ENCODE measurements at regions not wholly inside any gene's neighbourhood (a gene's known extent, or its start where the extent isn't known, plus 50 kb on each side); places are given as distances from the start of the nearest gene placed in this dataset.

- TF ChIP-seq CTCF (IDR thresholded peaks at IDR 0.05), result no peak
- TF ChIP-seq POLR2AphosphoS5 (IDR thresholded peaks at IDR 0.05; ENCODE audit: low read depth, low read length), result no peak
- no peak for TF ChIP-seq REST (IDR thresholded peaks at IDR 0.05; ENCODE audit: insufficient read depth in 1 of 2, low read depth in 2 of 2, low read length in 1 of 2)
These were observed 127.0 kb upstream of the TFAP2D start for GRCh38 chr6:50586331-50586675.
